Caco-2 (cell line): ENCODE measurements at regions not wholly inside any gene's neighbourhood (a gene's known extent, or its start where the extent isn't known, plus 50 kb on each side); places are given as distances from the start of the nearest gene placed in this dataset.
A peak's percentile ranks its signal among the peaks of the same experiment; 100 is the strongest.

ENCODE experiments used
- BruUV-seq: library from RNA; stranded (reverse); fragments of 400-500 nt; replicated peaks from 2 replicates; lab custom pipeline; 2021; lab: Mats Ljungman, UMichigan
- CTCF ChIA-PET: fragments of 300-600 bp; sonication (Branson Sonifier 250); formaldehyde crosslinking; loops from one replicate; lab custom pipeline; 2022; ENCODE audit warnings: antibody characterized with exemption; lab: Charles Lee
- POLR2A ChIA-PET: fragments of 300-600 bp; sonication (Branson Sonifier 250); formaldehyde crosslinking; loops from one replicate; lab custom pipeline; 2022; ENCODE audit warnings: antibody characterized with exemption; lab: Charles Lee
- DNase-seq, 2 experiments: peaks; one replicate each; pipeline versions ENCODE4 v3.0.0 to v3.0.0-alpha.2; 2020 to 2022
- H3K27me3 ChIP-seq: replicated peaks from 2 replicates; pipeline ENCODE4 v1.6.0; 2011; ENCODE audit warnings: low read length; ENCODE audit not compliant: control insufficient read depth, insufficient read depth
- H3K36me3 ChIP-seq: 2 replicates; pipeline ENCODE4 v1.5.1; 2011; ENCODE audit warnings: low read length; ENCODE audit not compliant: control insufficient read depth, insufficient read depth
- H3K4me1 ChIP-seq: fragments of 250-450 bp; sonication (Bioruptor Pico); 2 replicates; pipeline ENCODE4 v1.5.1; 2020; ENCODE audit warnings: mild to moderate bottlenecking
- H3K4me3 ChIP-seq: 2 replicates; pipeline ENCODE4 v1.5.1; 2011; ENCODE audit warnings: low read depth, mild to moderate bottlenecking, control low read depth, low read length
- H3K9me3 ChIP-seq: fragments of 250-450 bp; sonication (Bioruptor Pico); 2 replicates; pipeline ENCODE4 v1.5.1; 2020; ENCODE audit warnings: mild to moderate bottlenecking, moderate library complexity
- H3K27ac Mint-ChIP-seq: one replicate; pipeline ENCODE4 v1.8.0; 2022; ENCODE audit warnings: mixed read lengths; ENCODE audit not compliant: unreplicated experiment
- H3K27me3 Mint-ChIP-seq: one replicate; pipeline ENCODE4 v1.8.0; 2022; ENCODE audit warnings: mixed read lengths; ENCODE audit not compliant: insufficient read depth, unreplicated experiment
- H3K36me3 Mint-ChIP-seq: one replicate; pipeline ENCODE4 v1.8.0; 2022; ENCODE audit warnings: mild to moderate bottlenecking, mixed read lengths; ENCODE audit not compliant: insufficient read depth, unreplicated experiment
- H3K4me1 Mint-ChIP-seq: one replicate; pipeline ENCODE4 v1.8.0; 2022; ENCODE audit warnings: low read depth, mixed read lengths; ENCODE audit not compliant: unreplicated experiment
- H3K4me3 Mint-ChIP-seq: one replicate; pipeline ENCODE4 v1.8.0; 2022; ENCODE audit warnings: mild to moderate bottlenecking, moderate library complexity, mixed read lengths; ENCODE audit not compliant: unreplicated experiment
- H3K9me3 Mint-ChIP-seq: one replicate; pipeline ENCODE4 v1.8.0; 2022; ENCODE audit warnings: mixed read lengths; ENCODE audit not compliant: unreplicated experiment
- intact Hi-C: fragments of 100-400 bp; cut with micrococcal nuclease; formaldehyde crosslinking; loops from one replicate; pipeline ENCODE4 v1.10.0; 2022; ENCODE audit not compliant: unreplicated experiment
- TF ChIP-seq, protein P1 (sequence below), 2 experiments: fragments of 200-600 bp in 1 of 2; IDR thresholded peaks; 1 replicate in 1 of 2; 2 replicates in 1 of 2; pipeline versions ENCODE4 v1.5.1 to v1.8.0; 2011 to 2022; ENCODE audit warnings: antibody characterized with exemption in 1 of 2, control low read depth in 1 of 2, inconsistent platforms in 1 of 2, low read depth in 1 of 2, low read length in 1 of 2, mild to moderate bottlenecking in 1 of 2, moderate library complexity in 1 of 2; ENCODE audit not compliant: insufficient read depth in 1 of 2, severe bottlenecking in 1 of 2, unreplicated experiment in 1 of 2

- Histone ChIP-seq H3K4me1 (peaks cover 10% of the 10 kb centered on the region), H3K4me3 (no peak overlapping the region), H3K36me3 (no peaks in the 10 kb centered on the region; the same call in 1 of the 2 replicates), H3K9me3 (no peaks in the 10 kb centered on the region), H3K27me3 (no peaks in the 10 kb centered on the region)
- H3K27me3 Mint-ChIP-seq, result no peaks in the 10 kb centered on the region
- TF ChIP-seq, protein P1, sequence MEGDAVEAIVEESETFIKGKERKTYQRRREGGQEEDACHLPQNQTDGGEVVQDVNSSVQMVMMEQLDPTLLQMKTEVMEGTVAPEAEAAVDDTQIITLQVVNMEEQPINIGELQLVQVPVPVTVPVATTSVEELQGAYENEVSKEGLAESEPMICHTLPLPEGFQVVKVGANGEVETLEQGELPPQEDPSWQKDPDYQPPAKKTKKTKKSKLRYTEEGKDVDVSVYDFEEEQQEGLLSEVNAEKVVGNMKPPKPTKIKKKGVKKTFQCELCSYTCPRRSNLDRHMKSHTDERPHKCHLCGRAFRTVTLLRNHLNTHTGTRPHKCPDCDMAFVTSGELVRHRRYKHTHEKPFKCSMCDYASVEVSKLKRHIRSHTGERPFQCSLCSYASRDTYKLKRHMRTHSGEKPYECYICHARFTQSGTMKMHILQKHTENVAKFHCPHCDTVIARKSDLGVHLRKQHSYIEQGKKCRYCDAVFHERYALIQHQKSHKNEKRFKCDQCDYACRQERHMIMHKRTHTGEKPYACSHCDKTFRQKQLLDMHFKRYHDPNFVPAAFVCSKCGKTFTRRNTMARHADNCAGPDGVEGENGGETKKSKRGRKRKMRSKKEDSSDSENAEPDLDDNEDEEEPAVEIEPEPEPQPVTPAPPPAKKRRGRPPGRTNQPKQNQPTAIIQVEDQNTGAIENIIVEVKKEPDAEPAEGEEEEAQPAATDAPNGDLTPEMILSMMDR (IDR thresholded peaks at IDR 0.05; ENCODE audit: insufficient read depth in 1 of 2, low read depth in 1 of 2, low read length in 1 of 2, severe bottlenecking in 1 of 2, unreplicated experiment in 1 of 2), result no peak
- no peak overlapping the region for H3K27ac Mint-ChIP-seq
- H3K4me1 Mint-ChIP-seq, result peaks cover 7% of the 10 kb centered on the region
- no peak overlapping the region for H3K4me3 Mint-ChIP-seq
- no peaks in the 10 kb centered on the region for H3K9me3 Mint-ChIP-seq
- CTCF ChIA-PET, result interaction anchor here (1.1 to 1.2 kb wide), 3 partner anchors 9 to 126 kb away, joined by 3 to 4 read pairs (median 3); no protein-coding TSS in a partner anchor
- no peaks in the 10 kb centered on the region for H3K36me3 Mint-ChIP-seq
- BruUV-seq, result no TSS peak
- peak in 1 of 2 experiments; percentile 33 for DNase-seq
- intact Hi-C loops, result no loop called here
- POLR2A ChIA-PET, result no interaction called here
Observed at GRCh38 chr16:85431431-85432124, 181.5 kb upstream of the GSE1 start.

GRCh38 chr16:85432606-85433005 lies 180.5 kb upstream of the GSE1 start:
- Histone ChIP-seq H3K4me1 (peaks cover 20% of the 10 kb centered on the region), H3K9me3 (no peaks in the 10 kb centered on the region), H3K27me3 (no peaks in the 10 kb centered on the region), H3K36me3 (no peaks in the 10 kb centered on the region; the same call in 1 of the 2 replicates), H3K4me3 (no peak overlapping the region)
- H3K27me3 Mint-ChIP-seq, result no peaks in the 10 kb centered on the region
- POLR2A ChIA-PET, result interaction anchor here (0.6 kb wide), 1 partner anchor 121 kb away, joined by 4 read pairs; no protein-coding TSS in a partner anchor
- no peak overlapping the region for H3K4me3 Mint-ChIP-seq
- CTCF ChIA-PET, result interaction anchor here (0.6 to 0.7 kb wide), 2 partner anchors 10 to 17 kb away, joined by 3 to 4 read pairs; no protein-coding TSS in a partner anchor
- no peaks in the 10 kb centered on the region for H3K36me3 Mint-ChIP-seq
- intact Hi-C loops, result no loop called here
- DNase-seq, result no peak
- no TSS peak for BruUV-seq
- no peak overlapping the region for H3K27ac Mint-ChIP-seq
- H3K4me1 Mint-ChIP-seq, result peaks cover 12% of the 10 kb centered on the region
- H3K9me3 Mint-ChIP-seq, result no peaks in the 10 kb centered on the region
- TF ChIP-seq, protein P1 (IDR thresholded peaks at IDR 0.05; ENCODE audit: insufficient read depth in 1 of 2, low read depth in 1 of 2, low read length in 1 of 2, severe bottlenecking in 1 of 2, unreplicated experiment in 1 of 2), result no peak

GRCh38 chr16:85433477-85433876 lies 179.6 kb upstream of the GSE1 start:
- H3K4me3 ChIP-seq, result no peak overlapping the region
- Mint-ChIP-seq H3K27me3 (no peaks in the 10 kb centered on the region), H3K4me3 (no peak overlapping the region), H3K9me3 (no peaks in the 10 kb centered on the region), H3K27ac (no peak overlapping the region), H3K36me3 (no peaks in the 10 kb centered on the region), H3K4me1 (peaks cover 19% of the 10 kb centered on the region)
- BruUV-seq, result no TSS peak
- H3K4me1 ChIP-seq, result peaks cover 29% of the 10 kb centered on the region
- intact Hi-C loops, result no loop called here
- DNase-seq, result no peak
- H3K36me3 ChIP-seq, result no peaks in the 10 kb centered on the region
- no peaks in the 10 kb centered on the region for H3K9me3 ChIP-seq
- TF ChIP-seq, protein P1 (IDR thresholded peaks at IDR 0.05; ENCODE audit: insufficient read depth in 1 of 2, low read depth in 1 of 2, low read length in 1 of 2, severe bottlenecking in 1 of 2, unreplicated experiment in 1 of 2), result no peak
- ChIA-PET CTCF (no interaction called here), POLR2A (no interaction called here)
- H3K27me3 ChIP-seq, result no peaks in the 10 kb centered on the region
